A204.1 (cell line): ENCODE measurements at regions not wholly inside any gene's neighbourhood (a gene's known extent, or its start where the extent isn't known, plus 50 kb on each side); places are given as distances from the start of the nearest gene placed in this dataset.
"Not testable (repeated sequence)": the region's sequence is repeated elsewhere in the genome, so short reads cannot be mapped to it uniquely, and the experiment has no call there.

Experiments used
- FAIRE-seq: peaks from 2 replicates; lab custom pipeline; 2012; peaks lifted over from hg19 to GRCh38; lab: Jason Lieb, UNC

DNA sequence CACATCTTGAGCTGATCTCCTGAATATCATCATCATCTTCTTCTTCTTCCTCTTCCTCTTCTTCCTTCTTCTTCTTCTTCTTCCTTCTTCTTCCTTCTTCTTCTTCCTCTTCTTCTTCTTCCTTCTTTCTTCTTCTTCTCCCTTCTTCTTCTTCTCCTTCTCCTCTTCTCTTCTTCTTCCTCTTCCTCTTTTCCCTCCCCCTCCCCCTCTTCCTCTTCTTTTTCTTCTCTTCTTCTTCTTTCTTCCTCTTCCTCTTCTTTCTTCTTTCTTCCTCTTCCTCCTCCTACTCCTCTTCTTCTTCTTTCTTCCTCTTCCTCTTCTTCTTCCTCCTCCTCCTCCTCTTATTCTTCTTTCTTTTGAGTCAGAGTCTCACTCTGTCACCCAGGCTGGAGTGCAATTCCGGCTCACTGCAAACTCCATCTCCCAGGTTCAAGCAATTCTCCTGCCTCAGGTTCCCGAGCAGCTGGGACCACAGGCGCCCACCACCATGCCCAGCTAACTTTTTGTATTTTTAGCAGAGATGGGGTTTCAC is 197.9 kb upstream of the NANOGP8 start:
- no peak for FAIRE-seq

DNA sequence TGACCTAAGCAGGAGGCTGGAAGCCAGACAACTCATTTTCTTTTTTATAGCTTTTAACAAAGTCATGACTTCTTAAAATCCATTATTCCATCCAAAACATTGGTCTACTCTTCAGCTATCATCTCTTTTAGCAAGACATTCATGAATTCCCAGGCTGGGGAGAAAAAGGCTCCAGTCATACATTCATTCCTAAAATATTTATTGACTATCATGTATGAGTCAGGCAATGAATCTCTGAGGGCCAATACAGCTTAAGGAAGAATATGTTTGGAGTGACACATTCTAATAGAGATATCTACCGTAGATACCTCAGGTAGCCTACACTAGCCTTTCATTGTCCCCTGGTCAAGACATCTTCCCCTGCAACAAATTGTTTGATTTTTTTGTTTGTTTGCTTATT is 196.4 kb upstream of the NANOGP8 start:
- FAIRE-seq: no peak

DNA sequence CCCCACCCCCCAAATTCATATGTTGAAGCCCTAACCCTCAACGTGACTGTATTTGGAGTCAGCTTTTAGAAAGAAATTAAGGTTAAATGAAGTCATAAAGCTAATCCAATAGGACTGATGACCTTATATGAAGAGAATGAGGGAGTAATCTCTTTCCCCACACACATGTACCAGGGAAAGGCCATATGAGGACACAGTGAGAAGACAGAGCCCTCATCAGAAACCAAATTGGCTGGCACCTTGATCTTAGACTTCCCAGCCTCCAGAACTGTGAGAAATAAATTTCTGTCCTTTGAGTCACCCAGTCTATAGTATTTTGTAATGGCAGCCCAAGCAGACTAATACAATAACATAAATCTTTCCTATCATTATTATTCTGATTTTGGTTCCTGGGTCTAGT is 194.7 kb upstream of the NANOGP8 start:
- FAIRE-seq: no peak

DNA sequence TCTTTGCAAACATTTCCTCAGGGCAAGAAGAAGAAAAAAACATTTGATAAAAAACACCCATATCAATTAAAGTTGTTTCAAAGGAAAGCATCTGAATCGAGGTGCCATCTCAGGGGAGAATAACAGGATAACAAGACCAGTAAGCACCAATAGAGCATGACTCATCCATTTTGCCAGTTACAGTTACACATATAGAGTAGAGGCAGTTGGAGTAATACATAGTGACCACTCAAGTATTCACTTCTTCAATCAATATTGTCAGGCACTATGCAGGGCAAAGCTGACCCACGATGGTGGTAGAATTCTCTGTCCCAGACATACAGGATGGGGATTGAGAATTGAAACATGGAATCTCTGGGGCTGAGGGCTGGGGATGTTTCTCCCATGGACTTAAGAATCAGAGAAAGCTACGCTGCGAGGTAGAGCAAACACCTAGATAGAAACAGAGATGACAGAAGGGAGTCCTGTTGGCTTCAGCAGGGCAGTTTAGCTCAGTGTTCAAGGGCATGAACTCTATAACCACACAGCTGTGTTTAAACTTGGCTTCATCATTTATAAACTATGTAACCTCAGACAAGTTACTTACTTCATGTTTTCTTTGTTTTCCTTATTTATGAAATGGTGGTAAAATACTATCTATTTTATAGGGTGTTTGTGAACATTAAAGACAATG is 186.4 kb upstream of the NANOGP8 start:
- FAIRE-seq: no peak

DNA sequence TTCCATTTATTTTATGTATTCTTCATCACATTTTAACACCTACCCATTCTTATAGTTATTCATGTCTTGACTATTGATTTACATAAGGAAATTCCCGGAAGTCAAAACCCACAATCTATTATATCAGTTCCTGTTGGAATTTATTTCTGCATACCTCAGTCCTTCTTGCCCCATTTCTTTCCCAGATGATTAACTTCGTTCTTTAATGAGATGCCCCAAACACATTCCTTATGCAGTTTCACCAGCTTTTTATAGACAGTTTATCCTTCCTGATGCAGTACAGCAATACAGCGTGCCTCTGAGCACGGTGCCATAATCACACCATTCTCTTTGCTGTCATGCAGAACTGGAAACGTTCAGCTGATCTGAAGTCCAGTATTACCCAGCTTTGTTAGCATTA is 175.8 kb upstream of the NANOGP8 start:
- no peak for FAIRE-seq

DNA sequence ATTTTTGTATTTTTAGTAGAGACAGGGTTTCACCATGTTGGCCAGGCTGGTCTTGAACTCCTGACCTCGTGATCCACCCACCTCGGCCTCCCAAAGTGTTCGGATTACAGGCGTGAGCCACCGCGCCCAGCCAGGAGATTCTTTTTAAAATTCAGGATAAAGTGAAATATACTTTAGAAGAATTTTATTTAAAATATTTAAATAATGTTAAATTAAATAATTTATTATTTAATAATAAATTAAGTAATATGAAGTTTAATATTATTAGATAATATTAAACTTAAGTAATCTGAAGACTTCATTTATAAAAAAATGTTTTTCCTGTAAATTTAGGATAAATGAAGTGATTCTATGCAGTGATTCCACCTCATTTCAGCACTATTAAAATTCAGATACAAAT is 175.2 kb upstream of the NANOGP8 start:
- FAIRE-seq: peak; percentile 70

DNA sequence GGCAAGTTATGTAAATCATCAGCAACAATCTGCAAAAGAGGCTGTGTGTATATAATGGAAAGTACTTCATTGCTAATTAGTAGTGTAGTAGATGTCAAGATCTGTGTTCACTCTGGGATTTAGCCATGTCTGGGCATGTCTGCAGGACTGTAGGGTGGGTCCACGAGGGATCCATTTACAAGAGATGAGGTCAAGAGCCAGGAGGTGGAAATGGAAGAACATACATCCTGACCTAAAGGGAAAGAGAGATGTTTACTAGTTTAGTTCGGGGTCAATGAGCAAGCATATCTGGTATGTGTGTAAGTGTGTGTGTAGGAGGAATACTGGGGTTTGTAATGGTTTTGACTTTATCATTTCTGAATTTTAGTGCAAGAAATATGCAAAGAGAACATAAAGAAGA is 171.5 kb upstream of the NANOGP8 start:
- no peak for FAIRE-seq

DNA sequence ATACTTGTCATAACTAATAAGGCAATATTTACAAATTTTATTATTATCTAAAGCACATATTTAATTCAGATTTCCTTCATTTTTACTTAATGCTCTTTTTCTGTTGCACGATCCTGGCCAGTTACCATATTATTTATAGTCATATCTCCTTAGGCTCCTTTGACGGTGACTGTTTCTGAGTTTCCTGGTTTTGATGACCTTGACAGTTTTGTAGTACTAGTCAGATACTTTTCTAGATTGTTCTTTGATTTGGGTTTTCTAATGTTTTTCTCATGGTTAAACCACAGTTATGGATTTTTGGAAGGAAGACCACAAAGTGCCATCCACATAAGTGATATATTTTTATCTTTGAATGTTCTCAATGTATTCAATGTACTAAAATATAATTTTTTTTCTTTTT is 171.0 kb upstream of the NANOGP8 start:
- no peak for FAIRE-seq

DNA sequence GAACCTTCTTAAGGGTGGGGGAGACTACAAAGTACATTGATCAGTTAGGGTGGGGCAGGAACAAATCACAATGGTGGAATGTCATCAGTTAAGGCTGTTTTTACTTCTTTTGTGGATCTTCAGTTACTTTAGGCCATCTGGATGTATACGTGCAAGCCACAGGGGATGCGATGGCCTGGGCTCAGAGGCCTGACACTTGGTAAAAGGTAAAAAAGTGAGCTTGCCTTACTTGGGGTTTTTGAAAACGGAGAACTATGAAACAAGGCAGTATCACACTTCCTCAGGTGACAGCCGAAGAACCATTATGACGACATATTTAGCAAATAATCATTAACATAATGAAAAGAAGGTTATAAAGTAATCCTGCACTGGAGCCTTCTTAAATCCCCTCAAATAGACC is 169.8 kb upstream of the NANOGP8 start:
- not testable (repeated sequence) for FAIRE-seq

DNA sequence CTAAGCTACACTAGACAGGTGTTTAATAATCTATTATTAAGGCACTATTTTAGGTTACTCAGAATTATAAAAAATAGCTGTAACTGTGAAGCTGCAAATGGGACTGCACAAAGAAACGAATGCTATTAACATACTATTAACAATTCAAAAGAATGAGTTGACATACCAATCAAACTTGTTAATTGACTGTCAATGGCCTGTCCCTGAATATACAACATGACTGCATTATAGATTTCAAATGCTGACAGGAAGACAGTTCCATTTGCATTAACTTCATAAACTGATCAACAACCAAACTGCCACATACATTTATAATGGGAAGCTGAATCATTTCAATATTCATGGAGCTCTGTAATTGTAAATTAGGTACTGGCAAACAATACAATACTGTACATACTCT is 169.0 kb upstream of the NANOGP8 start:
- FAIRE-seq: no peak

DNA sequence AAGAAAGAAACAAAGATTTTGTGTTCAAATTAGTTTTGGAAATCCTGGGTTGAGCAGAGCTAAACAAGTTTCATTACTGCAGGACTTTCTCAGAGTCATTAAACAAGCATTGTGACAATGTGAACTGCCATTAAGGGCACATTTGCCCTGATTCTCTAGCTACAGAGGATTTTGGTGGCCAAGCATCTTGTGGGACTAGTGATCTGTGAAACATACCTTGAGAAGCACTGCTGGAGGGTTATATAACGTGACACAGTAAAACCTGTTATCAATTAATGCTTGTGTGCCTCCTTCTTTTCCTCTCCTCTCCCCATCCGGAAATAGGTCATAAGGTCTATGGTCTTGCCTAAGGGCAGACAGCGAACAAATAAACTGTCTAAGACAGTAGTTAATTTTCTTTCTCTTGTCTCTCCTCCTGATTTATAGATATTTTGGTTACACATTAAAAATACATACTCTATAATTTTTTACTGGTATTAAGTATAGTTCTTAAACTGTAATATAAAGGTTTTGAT is 167.3 kb upstream of the NANOGP8 start:
- no peak for FAIRE-seq

DNA sequence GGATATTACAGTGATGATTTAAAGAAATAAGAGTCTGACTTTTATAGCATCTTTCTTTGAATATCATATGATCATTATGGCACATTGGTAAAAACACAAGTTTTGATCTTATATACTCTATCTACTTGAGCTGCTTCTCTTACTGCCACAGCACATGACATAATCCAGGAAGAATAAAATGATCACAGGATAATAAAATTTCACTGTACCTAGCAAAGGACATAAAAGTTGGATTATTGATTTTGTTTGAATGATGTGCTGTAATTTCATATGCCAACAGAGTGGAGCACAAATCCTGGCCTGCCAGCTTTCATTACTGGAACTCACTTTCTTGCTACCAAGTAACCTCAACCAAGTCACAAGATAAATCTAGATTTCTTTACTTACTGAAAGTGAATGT is 162.1 kb upstream of the NANOGP8 start:
- no peak for FAIRE-seq

DNA sequence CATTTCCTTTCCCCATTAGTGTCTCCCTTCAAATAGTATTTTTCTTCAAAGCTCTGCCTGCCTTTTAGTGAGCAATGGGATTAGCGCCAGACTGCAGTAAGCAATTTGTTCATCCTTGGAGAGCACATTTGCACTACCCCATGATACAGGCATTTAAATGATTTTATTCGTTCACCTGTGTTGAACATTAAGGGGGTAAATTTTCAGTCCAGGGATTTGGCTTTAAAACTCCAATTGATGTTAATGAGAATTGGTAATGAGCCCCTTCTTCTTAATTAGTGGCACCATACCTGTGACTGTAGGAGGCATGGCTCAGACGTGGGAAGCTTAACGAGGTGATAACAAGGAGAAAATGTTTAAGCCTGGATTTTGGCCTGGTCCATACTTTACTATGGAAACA is 161.4 kb upstream of the NANOGP8 start:
- no peak for FAIRE-seq

DNA sequence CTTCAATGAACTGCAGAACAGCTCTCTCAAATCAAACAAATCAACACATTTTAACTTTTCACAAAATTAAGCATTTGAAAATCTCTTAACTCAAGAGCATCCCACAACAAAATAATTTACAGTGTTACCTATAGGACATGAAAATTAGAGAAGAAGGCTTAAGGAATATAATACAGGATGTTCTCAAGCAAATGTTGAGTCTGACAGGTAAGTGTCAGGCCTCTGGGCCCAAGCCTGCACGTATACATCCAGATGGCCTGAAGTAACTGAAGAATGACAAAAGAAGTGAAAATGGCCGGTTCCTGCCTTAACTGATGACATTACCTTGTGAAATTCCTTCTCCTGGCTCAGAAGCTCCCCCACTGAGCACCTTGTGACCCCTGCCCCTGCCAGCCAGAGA is 160.6 kb upstream of the NANOGP8 start:
- FAIRE-seq: not testable (repeated sequence)

DNA sequence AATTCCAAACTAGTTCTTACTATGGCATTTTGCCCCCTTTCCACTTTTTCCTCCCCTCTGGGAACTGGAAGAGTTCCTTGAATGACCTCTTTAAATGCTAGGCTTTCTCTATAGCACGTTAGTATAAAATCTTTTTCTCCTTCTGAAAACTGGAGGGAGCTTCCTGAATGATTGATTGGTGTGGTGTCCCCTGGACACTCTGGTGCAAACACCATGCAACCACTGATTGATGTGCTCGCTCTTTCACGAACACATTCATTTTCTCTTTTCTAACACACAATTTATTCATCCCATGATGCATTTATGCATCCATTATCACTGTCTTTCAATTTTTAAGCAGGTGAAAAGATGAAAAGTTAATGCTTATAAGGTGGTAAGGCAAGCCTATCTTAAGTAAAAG is 159.1 kb upstream of the NANOGP8 start:
- FAIRE-seq: no peak

DNA sequence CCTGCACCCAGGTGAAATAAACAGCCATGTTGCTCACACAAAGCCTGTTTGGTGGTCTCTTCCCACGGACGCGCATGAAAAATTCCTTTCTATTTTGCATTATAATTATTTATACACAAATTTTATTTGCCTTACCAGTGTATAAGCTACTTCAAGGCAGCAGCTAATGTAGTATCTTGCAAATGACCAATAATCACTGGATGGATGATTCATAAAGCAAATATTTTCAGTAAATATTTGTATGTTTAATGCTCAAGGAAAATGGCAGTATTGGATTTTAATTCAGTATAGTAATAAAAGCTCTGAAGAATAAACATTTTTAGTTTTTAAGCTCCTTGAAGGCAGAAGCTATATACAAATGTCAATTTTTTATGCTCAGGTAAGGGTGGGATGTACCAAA is 158.7 kb upstream of the NANOGP8 start:
- no peak for FAIRE-seq

DNA sequence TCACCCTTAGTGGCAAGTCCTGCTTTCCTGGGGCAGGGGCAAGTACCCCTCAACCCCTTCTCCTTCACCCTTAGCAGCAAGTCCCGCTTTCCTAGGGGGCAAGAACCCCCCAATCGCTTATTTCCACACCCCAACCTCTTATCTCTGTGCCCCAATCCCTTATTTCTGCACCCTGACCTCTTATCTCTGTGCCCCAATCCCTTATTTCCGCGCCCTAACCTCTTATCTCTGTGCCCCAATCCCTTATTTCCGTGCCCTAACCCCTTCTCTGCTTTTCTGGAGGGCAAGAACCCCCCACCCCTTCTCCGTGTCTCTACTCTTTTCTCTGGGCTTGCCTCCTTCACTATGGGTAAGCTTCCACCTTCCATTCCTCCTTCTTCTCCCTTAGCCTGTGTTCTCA is 154.6 kb upstream of the NANOGP8 start:
- not testable (repeated sequence) for FAIRE-seq

DNA sequence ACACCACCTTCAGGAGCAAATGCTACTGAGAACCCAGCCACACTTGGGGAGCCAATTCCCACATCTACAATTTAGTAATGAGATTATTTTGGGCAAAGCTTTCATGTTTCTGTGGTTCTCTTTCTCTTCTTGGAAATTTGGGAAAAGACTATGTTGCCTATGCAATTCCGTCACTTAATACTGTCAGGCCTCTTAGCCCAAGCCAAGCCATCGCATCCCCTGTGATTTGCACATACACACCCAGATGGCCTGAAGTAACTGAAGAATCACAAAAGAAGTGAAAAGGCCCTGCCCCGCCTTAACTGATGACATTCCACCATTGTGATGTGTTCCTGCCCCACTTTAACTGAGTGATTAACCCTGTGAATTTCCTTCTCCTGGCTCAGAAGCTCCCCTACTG is 153.4 kb upstream of the NANOGP8 start:
- not testable (repeated sequence) for FAIRE-seq

DNA sequence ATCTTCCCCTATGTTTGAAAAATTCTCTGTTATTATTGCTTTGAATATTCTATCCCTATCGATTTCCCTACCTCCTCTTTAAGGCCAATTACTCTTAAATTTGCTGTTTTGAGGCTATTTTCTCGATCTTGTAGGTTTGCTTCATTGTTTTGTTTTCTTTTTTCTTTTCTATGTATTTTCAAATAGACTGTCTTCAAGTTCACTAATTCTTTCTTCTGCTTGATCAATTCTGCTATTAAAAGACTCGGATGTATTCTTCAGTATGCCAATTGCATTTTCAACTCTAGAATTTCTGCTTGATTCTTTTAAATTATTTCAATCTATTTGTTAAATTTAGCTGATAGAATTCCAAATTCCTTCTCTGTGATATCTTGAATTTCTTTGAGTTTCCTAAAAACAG is 144.0 kb upstream of the NANOGP8 start:
- FAIRE-seq: no peak

DNA sequence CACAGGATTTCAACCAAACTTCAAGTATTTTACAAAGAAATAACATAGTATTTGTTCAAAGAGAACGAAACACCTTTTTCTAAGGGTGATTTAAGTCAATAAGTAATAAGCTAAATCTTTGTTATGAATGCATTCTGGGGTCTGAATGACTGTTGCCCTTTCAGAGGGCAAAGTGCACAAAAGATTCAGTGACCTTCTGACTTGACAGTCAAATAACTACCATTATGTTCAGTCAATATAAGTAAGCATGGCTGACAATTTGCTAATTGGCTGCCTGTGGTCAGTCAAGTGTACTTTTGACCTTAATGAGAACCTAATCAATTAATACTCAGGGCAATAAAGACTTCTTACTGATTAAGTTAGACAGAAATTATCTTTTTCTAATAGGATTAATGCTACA is 133.1 kb upstream of the NANOGP8 start:
- FAIRE-seq: no peak

DNA sequence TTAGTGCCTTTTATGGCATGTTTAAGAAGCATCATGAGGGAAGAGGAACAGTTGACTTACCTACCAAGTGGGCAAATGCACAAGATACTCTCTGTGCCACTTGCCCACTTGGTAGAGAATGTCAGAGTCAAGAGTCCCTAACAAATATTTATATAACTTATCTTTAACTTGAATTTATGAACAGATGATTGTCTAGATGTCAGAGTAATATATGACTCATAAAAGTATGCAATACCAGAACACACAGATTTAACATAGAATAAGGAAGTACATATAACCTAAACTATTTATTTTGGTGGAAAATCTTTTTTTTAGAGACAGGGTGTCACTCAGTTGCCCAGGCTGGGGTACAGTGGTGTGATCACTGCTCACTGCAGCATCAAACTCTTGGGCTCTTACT is 130.0 kb upstream of the NANOGP8 start:
- FAIRE-seq: no peak

DNA sequence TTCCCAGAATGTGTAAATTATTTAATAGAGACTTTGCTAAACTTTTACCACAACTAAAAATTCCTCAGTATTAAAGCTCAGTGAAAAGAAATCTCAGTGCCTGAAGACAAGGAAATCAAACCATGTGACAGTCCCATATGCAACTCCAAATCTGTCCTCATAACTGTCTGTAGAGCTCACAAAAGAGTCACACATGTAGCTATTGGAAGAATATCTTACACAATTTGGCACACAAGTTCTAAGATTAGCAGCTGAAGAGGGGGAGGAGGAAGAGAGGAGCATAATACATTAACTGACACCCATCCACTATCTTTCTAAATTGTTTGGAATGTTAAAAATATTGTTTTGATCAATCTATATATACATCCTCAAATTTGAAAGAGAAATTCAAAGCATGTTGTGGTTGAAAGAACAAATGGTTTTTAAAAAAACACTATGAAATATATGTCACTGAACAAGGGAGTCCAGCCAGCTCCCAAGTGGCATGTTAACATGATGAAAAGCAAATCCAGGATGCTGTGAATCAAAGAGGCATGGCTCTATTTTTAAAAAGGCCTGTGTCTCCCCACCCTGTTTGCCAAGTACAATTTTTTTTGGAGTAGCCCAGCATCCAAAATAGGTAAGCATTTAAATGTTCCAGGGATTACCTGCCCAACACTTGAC is 126.3 kb upstream of the NANOGP8 start:
- FAIRE-seq: no peak

DNA sequence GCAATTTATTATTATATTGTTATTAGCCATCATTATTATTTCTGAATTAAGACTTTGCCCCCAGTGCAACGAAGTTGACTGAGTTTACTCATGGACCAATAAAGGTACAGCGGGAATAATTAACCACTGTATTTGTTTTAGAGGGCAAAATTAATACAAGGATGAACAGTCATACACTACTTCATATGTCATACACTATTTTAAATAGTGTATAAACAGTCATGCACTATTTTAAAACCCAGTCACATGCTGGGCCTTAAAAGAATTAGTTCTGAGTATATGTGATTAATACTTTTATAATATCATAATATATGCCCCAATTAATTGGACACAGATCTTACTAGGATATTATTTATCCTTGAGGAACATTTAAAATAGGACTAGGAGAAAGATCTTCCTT is 125.3 kb upstream of the NANOGP8 start:
- FAIRE-seq: no peak

DNA sequence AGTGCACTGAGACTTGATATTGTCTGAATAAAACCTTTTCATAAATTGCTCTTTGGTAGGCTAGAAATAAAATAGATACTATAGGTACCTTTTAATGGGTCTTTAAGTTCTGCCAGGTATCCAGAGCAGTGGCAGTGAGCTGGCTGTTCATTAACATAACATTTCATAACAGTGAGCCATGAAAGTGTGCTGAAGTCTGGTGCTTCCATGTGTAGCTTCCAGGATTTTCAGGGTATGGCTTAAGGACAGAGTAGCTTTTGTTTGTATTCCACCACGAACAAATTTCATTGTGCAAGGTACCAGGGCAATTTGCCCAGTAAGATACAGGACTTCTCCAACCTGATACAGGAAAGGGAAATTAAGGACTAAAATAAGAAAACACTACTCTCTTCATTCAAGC is 124.7 kb upstream of the NANOGP8 start:
- FAIRE-seq: no peak
